ENCODE measurements at regions not wholly inside any gene's neighbourhood (a gene's known extent, or its start where the extent isn't known, plus 50 kb on each side); places are given as distances from the start of the nearest gene placed in this dataset.
"Not testable (repeated sequence)": the region's sequence is repeated elsewhere in the genome, so short reads cannot be mapped to it uniquely, and the experiment has no call there.

DNA sequence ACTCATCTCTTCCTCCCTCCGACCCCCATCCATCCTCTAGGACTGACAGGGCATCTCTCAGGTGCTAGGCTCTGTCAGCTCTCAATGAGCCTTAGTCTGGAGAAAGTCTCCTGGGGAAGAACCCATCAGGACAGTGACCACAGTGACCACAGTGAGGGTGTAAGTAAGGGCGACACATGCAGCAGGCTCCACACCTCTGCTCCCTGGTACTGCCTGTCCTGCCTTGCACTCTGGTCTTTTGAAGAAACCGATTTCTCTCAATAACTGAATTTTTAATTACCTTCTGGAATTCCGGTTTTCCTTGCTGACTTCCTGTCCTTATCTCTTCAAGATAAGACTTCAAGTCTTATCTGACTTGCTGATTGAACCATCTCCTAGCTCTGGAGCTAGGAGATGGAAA, 190.2 kb downstream of the ACTR3B start:
- DNase-seq (ENCODE audit: low spot score): no peak

DNA sequence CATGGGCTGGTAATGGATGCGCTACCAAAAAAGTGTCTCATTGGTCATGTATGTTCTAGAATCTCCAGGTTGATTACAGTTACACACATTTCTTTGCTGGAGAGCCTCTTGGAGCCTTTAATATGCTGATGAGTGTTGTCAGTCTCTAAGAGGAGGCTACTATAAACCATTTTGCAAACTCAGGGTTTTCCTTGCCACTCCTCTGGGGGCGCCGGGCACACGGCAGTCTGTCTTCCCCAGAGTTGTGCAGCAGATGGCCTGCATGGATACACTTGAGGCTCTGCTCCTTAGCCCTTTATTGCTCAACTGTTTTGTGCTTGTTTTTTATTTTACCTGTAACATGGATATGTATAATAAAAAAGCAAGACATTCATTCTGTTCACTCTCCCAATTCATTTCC, 196.5 kb downstream of the ACTR3B start:
- DNase-seq (ENCODE audit: low spot score): no peak

DNA sequence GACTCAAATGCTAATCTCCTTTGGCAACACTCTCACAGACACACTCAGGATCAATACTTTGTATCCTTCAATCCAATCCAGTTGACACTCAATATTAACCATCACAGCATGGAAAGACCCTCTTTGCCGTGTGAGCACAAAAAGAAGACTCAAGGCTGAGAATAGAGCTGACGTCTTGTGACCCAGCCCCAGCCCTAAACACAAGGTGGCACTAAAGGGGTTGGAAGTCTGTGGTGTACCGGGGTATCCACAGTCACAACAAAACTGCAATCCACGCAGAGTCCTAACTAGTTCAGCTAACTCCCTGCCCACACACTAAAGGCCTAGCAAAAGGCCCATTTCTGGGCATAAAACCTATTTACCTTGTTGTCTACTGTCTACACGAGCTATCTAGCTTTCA, 200.1 kb downstream of the ACTR3B start:
- DNase-seq (ENCODE audit: low spot score): no peak

DNA sequence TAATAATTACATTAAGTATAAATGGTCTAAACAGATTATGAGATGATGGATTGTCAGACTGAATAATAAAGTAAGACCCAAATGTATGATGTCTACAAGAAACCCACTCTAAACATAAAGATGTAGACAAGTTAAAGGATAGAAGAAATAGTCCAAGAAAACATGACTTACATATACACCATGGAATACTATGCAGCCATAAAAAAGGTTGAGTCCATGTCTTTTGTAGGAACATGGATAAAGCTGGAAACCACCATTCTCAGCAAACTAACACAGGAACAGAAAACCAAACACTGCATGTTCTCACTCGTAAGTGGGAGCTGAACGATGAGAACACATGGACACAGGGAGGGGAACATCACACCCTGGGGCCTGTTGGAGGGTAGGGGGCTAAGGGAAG, 202.2 kb downstream of the ACTR3B start:
- DNase-seq (ENCODE audit: low spot score): not testable (repeated sequence)

DNA sequence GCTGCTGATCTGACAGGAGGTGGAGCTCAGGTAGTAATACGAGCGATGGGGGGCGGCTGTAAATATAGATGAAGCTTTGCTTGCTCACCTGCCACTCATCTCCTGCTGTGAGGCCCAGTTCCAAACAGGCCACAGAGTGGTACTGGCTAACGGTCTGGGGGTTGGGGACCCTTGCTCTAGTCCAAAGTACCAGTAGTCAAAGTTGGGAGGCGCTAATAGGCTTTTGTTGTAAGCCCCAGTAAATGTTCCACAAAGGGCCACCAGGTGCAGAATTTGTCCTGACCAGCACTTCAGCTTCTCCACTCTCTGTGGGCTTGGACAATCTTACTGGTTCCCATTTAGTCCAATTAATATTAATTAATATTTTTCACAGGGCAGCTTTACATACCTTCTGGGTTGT, 206.6 kb downstream of the ACTR3B start:
- no peak for DNase-seq (ENCODE audit: low spot score)

DNA sequence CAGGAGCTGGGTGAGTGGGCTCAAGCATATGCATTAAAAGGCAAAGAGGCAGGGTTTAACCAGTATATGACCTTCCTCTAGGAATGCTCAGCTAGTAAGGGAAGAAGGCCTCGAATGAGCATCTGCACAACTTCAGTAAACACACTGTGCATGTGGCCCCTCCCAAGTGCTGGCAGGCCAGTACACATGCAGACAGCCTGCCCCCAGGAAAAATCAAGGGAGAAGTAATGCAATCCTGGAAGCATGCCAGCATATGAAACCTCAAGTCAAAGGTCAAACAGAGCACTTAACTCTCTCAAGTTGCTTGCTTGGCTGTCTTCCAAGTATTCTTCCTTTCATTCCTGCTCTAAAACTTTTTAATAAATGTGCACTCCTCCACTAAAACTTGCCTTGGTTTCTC, 208.4 kb downstream of the ACTR3B start:
- no peak for DNase-seq (ENCODE audit: low spot score)

DNA sequence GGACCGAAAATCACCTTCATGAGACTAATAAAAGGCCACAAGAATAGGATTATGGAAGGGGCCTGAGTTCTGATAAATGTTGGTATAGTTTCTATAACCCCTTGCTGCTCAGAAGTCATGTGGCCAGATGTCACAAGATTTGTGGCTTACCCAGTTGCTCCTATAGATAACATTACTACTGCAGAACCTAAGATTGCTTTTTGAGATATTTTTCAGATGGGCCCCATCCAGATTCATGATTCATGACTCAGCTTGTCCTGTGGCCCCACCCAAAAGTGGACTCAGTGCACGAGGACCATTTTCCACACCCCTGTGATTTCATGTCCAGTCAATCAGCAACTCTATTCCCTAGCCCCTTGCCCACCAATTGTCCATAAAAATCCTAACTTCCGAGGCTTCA, 209.0 kb downstream of the ACTR3B start:
- no peak for DNase-seq (ENCODE audit: low spot score)

DNA sequence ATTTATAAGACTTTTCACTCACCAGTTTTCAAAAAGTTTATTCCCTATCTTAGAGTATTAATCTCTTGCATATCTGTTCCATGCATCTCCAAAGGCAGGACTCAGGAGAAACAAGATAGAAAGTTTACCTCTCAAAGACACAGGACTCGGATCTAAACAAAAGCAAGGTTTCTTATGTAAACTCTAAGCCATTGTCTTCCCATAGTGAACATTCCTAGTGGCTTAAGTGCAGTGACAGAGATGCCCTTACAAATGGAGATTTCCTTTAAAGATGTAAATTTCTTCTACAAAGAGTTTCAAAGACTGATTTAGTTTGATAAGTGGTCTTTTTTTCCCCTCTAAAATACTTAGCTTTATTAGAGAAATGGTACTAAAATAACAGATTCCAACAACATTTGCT, 209.8 kb downstream of the ACTR3B start:
- no peak for DNase-seq (ENCODE audit: low spot score)

DNA sequence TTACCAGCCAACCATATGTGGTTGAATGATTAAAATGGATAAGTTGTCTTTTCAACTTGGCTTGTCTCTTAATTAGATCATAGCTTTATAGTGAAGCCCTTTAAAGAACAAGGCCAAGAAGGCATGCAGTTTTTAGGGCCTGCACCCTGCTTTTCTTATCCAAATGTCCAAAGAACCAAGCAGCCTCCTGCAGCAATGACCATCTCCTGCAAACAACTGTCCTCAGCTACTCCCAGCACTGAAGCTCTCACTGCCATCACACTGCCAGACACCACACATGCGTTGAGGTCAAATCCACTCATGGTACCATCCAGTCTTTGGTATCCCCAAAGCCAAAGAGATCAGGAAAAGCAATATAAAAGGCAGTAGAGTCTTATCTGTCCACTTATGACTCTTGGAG, 210.3 kb downstream of the ACTR3B start:
- no peak for DNase-seq (ENCODE audit: low spot score)

DNA sequence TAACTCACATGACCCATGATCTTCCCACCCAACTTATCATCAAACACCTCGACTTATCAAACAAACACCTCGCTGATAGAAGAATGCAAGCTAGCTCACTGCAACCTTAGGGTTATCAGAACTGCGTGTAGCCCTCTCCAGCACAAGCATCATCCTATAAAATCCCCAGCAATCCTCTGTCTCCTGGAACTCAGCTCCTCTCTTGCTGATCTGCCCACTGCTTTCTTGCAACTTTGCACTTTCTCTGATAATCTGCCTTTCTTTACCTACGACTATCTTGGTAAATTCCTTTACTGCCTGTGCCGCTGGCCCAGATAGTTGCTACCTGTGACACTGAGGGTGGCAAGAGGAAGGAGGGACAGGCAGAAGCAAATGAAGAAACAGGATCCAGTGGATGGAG, 210.9 kb downstream of the ACTR3B start:
- no peak for DNase-seq (ENCODE audit: low spot score)

DNA sequence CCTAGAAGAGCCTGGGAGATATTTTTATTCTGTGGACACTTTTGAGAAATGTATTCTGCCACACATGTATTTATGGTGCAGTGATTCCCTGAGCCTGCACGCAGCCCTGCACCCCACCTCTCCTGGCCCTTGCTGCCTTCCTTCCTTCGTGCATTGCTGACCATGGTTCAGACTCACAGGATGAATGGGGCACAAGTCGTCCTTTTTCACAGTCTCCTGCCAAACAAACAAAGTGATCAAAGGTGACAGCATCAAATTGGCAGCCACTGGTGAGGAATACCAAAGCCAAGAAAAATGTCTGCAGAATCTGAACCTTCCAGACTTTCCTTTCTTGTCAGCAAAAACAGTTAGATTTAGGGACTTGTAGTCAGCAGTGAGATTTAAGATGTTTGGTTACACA, 215.0 kb downstream of the ACTR3B start:
- no peak for DNase-seq (ENCODE audit: low spot score)

DNA sequence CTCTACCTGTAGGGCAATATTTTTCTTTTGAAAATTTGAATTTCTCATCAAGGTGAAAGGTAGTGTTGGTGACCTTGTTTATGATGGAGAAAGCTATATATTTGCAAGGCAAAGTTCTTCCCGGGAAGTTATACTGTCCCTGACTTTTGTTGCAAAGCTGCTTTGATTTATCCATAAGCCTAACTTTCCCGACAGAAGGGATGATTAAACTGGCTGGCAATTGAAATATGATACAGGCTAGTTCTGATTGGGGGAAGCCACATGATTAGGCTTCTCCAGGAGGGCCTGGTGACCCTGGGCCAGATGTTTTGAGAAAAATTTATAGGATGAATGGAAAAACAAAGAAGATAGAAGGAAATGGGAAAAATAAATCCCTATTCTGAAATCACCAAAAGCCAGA, 215.5 kb downstream of the ACTR3B start:
- DNase-seq (ENCODE audit: low spot score): no peak

DNA sequence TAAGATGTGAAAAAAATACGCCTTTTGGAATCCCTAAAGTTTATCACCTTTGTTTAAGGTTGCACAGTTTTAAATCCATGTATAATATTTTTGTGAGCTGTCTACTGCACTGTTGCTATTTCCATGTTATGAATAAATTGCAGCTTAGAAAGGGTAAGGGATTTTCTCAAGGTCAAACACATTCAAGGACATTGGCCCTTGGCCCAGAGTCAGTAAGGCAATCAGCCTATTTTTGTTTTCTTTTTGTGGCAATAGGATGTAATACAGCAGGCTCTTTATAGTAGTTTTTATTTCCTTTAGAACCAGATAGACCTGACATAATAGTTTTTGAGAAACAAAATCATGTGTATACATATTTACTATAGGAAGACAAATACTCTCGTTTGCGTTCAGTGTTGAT, 219.8 kb downstream of the ACTR3B start:
- DNase-seq (ENCODE audit: low spot score): no peak

DNA sequence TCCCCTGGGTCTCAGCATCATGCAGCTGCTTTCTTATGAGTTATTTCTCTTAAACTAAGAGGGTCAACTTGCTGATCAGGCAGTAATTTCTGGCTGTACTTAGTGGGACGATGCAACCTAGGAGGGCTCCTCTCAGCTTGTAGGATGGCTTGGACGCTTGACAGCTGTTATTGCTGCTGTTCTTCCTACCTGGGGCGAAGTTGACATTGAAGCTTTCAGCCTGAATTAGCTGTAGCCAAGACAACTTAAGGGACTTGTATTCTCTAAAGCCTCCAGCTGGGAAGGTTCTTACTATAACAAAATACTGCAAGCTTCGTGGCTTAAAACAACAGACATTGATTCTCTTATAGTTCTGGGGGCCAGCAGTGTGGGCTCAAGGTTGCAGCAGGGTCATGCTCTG, 224.9 kb downstream of the ACTR3B start:
- DNase-seq (ENCODE audit: low spot score): no peak

DNA sequence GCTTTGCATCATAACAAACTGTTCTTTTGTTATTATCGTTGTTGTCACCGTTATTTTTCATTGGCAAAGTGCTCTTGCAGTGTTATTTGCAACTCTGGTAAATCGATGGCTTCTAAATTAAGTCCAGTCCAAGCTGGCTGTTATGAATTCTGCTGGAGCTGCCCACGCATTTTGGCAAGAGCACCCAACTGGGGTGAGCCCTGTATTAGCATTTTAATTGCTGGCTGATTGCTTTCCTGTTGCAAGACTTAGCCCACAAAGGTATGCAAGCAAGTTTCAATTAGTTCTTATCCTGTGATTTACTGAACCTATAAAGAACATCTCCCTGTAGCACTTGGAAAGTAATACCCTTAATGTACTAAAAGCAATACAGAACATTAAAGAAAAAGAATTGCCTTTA, 226.8 kb downstream of the ACTR3B start:
- DNase-seq (ENCODE audit: low spot score): no peak

DNA sequence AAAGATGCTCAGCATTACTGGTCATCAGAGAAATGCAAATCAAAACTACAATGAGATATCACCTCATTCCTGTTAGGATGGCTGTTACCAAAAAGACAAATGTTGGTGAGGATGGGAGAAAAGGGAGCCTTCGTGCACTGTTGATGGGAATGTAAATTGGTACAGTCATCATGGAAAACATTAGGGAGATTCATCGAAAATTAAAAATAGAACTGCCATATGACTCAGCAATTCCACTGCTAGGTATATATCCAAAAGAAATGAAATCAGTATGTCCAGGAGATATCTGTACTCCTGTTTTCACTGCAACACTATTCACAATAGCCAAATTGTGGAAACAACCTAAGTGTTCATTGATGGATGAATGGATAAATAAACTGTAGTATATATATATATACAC, 228.1 kb downstream of the ACTR3B start:
- DNase-seq (ENCODE audit: low spot score): no peak

DNA sequence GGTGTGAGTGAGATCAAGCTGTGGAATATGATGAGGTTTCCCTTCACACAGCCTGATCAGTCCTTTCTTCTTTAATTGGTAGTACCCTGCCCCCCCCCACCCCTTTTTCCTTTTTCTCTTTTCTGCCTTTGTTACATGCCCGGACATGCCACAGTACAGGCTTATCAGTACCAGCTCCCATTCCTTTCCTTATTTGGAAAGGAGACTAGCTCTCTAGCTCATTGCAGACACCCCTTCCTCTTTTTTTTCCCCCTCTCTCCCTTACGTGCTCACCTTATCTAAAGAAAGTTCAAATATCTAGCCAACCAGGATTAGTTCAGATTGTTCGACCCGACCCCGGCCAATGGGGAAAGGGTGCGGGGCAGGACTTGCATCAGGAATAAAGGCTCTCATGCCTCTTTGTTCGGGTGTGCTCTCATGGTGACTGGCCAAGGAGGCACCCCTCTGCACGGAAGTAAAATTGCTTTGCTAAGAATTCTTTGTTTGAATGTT, 230.4 kb downstream of the ACTR3B start:
- DNase-seq (ENCODE audit: low spot score): no peak

DNA sequence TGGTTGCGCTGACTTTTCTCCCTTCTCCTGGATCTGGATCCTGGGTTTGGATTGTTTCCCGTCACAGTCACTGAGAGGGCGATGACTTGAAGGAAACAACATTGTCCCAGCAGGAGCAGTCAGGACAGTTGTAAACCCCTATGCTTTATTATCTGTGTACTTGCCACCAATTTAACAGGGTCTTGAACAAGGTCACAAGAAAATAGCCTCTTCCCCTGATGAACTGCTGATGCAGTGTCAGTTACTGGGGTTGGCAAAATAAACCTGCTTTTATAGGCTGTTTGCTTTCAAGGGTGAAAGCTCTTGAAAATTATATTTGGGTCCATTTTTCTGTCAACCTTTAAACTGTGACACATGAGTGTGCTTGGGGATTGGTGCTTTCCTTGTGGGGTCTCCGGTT, 238.9 kb downstream of the ACTR3B start:
- no peak for DNase-seq (ENCODE audit: low spot score)

DNA sequence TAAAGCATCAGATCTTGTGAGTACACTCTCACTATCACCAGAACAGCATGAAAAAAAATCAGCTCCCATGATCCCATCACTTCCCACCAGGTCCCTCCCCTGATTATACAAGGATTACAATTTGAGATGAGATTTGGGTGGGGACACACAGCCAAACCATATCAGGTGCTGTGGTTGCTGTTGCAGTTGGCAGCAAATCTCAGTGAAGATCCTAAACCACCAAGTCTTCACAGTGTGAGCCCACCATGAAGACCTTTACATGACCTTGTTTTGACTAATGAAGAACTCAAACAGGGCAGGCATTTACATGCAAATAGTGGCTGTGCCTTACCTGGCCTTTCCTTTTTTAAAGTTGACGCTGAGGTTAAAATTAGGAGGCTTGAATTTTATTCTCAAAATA, 242.6 kb downstream of the ACTR3B start:
- DNase-seq (ENCODE audit: low spot score): no peak

DNA sequence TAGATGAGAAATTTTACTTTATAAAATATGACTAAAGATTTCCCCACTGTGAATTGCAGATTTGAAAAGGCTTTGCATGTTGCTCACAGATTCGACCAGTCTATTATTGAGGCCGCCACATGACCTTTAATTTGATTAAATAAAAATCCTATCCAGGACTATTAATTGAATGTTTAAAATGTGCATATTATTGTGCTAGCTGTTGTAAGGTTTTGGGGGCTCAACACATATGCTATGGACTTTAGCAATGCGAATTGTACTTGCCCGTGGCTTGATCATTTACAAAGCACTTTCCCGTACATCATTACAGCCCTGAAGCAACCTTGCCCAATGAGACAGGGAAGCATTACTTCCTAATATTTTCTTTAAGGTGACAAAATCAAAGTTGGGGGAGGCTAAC, 243.0 kb downstream of the ACTR3B start:
- DNase-seq (ENCODE audit: low spot score): no peak

DNA sequence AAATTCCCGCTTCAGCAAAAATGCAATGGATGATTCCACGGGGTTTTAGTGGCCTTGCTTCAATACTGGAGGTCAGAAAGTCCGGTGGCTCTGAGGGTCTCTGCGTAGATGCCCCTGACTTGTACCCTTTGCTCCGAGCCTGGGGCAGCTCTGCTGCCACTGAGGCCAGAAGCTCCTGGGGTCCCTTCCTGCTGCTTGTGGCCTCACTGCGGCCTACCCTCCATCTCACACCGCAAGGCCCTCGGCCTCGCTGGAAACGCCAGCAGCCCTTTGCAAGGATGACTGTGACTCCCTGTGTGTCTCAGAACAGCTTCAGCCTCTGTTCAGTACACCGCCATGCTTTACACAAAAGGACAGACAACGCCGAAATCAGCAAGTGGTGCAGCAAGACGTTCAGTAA, 244.8 kb downstream of the ACTR3B start:
- DNase-seq (ENCODE audit: low spot score): no peak

DNA sequence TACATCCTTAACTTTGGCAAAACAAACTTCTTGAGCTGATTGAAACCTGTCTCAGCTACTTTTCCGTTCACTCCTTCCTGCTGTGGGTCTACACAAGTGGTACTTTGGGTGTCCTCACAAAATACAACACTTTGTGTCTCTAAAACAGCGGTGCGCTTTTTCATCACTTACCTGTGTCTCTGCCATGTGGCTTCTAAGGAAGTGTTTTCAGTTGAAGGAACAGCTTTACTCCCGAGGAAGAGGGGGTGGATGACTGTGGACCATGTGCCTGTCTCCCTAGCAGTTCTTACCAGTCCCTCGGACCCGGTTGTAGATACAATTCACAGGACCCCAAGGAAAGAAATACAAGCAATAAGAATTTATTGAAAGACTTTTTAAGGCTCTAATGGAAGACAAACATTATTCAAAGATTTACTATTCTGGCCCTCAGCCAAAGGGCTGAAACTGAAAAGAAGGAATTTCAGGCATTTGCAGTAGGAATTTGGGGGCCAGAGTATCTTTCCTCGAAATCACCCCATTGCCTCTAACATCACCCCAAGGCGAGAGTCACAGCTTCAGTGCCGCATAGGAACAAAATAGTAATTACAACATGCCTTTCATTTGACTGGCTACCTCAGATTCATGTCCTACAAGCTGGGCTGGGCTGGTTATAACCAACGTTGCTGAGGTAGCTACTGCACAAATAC, 246.3 kb downstream of the ACTR3B start:
- DNase-seq (ENCODE audit: low spot score): no peak

DNA sequence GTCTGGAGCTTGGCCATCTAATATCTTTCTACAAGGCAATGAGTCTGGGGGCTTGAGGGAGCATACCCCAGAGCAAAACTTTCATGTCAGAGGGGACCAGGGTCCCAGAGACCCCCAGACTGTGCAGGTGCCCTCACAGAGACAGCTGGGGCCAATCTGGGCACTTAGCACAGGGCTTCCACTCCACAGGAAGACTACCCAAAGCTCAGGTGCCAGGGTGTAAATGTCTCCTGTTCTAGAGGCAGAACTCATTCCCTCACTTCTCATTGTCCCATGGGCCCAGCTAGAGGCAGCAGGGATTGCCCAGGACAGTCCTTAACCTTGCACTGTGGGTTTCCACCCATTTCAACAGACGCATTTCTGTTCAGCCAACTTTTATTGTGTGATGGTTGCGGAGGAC, 246.9 kb downstream of the ACTR3B start:
- no peak for DNase-seq (ENCODE audit: low spot score)

DNA sequence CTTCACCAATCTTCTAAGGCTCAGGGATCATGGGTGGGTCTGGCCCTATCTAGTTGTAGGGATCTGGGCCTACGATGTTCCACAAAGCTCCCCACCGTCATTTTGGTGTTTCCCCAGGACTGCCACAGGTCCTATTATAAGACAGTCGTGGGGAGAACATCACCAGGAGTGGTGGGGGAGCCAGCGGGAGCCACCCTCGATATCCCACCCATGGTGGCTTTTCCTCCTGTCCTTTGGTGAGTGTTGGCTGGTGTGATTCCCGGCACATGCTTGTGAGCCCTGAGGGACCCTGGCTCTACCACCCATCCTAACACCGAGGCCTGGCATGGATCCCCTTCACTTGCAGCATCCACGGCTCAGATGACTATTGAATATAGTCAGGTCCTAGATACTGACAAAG, 247.4 kb downstream of the ACTR3B start:
- DNase-seq (ENCODE audit: low spot score): no peak

DNA sequence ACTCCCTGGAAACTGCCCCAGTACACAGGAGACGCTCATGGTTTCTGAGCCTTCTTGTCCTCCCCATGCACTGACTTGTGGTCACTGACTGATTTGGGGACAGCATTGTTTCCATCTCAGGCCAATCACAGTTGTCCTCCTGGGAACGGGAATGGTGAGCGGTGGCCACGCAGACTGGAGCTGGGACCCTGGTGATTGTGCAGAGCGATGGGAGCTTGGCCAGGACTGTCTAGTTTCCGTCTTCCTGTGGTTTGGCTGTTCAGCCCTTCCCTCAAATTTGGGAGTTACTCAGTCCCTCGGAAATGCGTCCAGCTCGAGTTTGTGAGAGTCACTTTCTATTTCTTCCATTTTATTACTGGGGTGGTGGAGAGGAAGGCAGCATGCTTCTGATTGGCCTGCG, 250.9 kb downstream of the ACTR3B start:
- DNase-seq (ENCODE audit: low spot score): no peak

Data from GM03348 (cell line).